ENCODE measurements at regions not wholly inside any gene's neighbourhood (a gene's known extent, or its start where the extent isn't known, plus 50 kb on each side); places are given as distances from the start of the nearest gene placed in this dataset.

- TF ChIP-seq TSHZ1 (CRISPR knock-in tag; IDR thresholded peaks at IDR 0.05) (no peak), POLR2A (conservative IDR thresholded peaks at IDR 0.05) (no peak), ZNF384 (IDR thresholded peaks at IDR 0.05; ENCODE audit: low read depth, low read length) (no peak)
These were observed 712.0 kb upstream of the SGCG start (continued) for GRCh38 chr13:22468824-22469223.

DNA sequence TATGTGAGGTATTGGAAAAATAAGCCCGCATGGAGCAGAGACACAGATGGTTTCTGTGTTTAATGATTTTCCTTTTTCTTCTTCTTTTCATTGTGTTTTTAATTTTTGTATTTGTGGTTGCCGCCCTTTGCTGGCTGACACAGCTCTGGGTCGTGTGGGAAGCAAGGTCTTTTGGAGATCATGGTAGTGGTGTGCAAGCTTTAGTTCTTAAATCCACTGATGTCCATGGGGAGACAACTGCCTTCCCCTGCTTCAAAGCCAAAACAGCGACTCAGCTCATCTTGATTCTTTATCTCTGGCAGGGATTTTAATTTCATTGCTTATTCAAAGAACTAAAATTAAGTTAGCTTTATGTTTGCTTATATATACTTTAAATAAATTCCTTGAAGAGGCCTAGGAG lies 711.3 kb upstream of the SGCG start:
- ChIA-PET POLR2A (no interaction called here), CTCF (ENCODE audit: low intra/inter-chr PET ratio) (no interaction called here)
- no peaks in the 10 kb centered on the region for H3K27me3 ChIP-seq (ENCODE audit: control insufficient read depth in 2 of 2, insufficient read depth in 2 of 2, low read length in 2 of 2)
- H3K9ac ChIP-seq (ENCODE audit: insufficient read depth in 1 of 2, low read depth in 2 of 2, low read length in 2 of 2): no peak overlapping the region
- no peaks in the 10 kb centered on the region for H3K9me3 ChIP-seq (replicated peaks; ENCODE audit: control insufficient read depth, insufficient read depth, low read depth, low read length)
- TF ChIP-seq HNRNPK (IDR thresholded peaks at IDR 0.05; ENCODE audit: low read depth, low read length, poor library complexity, severe bottlenecking) (no peak), ARID1B (IDR thresholded peaks at IDR 0.05) (no peak), ZNF143 (CRISPR knock-in tag; IDR thresholded peaks at IDR 0.05) (no peak)
- no peaks in the 10 kb centered on the region for H3K36me3 ChIP-seq (ENCODE audit: control insufficient read depth, insufficient read depth, low read length)
- ATAC-seq (no peak), DNase-seq (ENCODE audit: extremely low read depth in 1 of 4, low spot score in 3 of 4) (no peak), FAIRE-seq (no peak)
- H3K4me2 ChIP-seq (ENCODE audit: insufficient read depth, low read length): no peak overlapping the region
- in situ Hi-C loops (cut with MboI) (no loop called here), intact Hi-C loops (cut with micrococcal nuclease) (no loop called here)
- H2AFZ ChIP-seq (ENCODE audit: low read depth, low read length): no peak overlapping the region
- H3K27ac ChIP-seq (ENCODE audit: extremely low read depth, low read depth, low read length): no peak overlapping the region
- no peaks in the 10 kb centered on the region for H3K4me1 ChIP-seq (replicated peaks in 1 of 2; ENCODE audit: control insufficient read depth in 2 of 2, insufficient read depth in 2 of 2, low read length in 2 of 2)
- H3K9me1 ChIP-seq (ENCODE audit: control insufficient read depth, insufficient read depth, low read length): no peaks in the 10 kb centered on the region
- H3K79me2 ChIP-seq (ENCODE audit: control insufficient read depth, insufficient read depth, low read length): no peaks in the 10 kb centered on the region
- BruUV-seq (replicated peaks): no TSS peak
- H4K20me1 ChIP-seq (replicated peaks; ENCODE audit: control insufficient read depth, insufficient read depth, low read length): no peaks in the 10 kb centered on the region
- H3K4me3 ChIP-seq: no peak overlapping the region
- 0% methylated on average over 3 of the region's 4 CpGs for WGBS (ENCODE audit: insufficient coverage, low coverage, missing lambda C conversion rate)
